Kidney epithelial cell (primary cell): ENCODE measurements at regions not wholly inside any gene's neighbourhood (a gene's known extent, or its start where the extent isn't known, plus 50 kb on each side); places are given as distances from the start of the nearest gene placed in this dataset.
A peak's percentile ranks its signal among the peaks of the same experiment; 100 is the strongest.

Source experiments
- DNase-seq: peaks from one replicate; pipeline ENCODE4 v3.0.0-alpha.2; 2010; ENCODE audit warnings: low read depth
- H3K27me3 ChIP-seq: 2 replicates; pipeline ENCODE4 v1.6.0; 2011; ENCODE audit warnings: low read length; ENCODE audit not compliant: control insufficient read depth, insufficient read depth
- H3K36me3 ChIP-seq: 2 replicates; pipeline ENCODE4 v1.5.1; 2011; ENCODE audit warnings: low read length; ENCODE audit not compliant: control insufficient read depth, insufficient read depth
- H3K4me3 ChIP-seq: 2 replicates; pipeline ENCODE4 v1.5.1; 2011; ENCODE audit warnings: low read depth, mild to moderate bottlenecking, control low read depth, low read length
- TF ChIP-seq, protein P1 (sequence below): IDR thresholded peaks from 2 replicates; pipeline ENCODE4 v1.5.1; 2011; ENCODE audit warnings: mild to moderate bottlenecking, moderate library complexity, low read length, control low read depth, inconsistent platforms; ENCODE audit not compliant: insufficient read depth, poor library complexity, severe bottlenecking

DNA sequence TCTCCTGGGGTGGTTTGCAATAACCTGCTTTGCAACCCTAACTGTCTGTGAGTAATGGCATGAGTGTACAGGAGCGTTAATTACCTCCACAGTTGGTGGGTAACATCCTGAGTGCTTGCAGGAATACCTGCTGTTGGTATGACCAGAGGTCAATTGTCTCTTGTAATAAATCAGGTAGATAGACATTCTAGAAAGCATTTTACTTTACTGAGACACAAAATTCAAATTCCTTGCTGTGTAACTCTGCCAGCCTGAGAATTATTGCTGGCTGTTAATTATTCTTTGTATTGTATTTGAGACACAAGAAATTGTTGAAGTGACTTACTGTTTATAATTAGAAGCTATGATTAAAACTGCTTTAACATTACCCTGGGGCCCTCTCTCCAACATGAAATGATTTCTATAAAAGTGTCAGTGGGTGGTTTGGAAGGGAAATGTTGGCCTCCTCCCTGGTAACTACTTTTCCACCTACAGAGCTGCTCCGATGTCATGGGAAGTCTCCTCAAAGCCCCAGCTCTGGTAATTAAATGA, 150.8 kb upstream of the ADCY2 start:
- no peak for DNase-seq
- no peaks in the 10 kb centered on the region for H3K27me3 ChIP-seq

DNA sequence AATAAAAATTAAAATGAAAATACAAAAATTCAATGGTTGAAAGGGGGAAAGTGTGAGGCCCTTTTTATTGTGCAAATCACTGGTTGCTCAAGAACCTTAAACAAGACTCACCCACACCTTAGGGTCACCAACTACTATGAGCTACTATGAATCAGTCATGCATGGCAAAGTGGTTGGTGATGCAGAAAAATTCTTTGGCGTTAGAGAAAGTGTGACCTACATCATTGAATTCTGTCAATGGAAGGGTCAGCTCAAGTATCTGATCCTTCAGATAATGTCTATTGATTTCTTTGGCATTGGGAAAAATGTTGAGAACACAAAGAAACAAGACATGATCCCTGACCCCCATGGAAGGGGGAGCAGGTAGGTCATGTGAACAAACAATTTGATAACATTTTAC, 149.7 kb upstream of the ADCY2 start:
- Histone ChIP-seq H3K27me3 (no peaks in the 10 kb centered on the region), H3K36me3 (no peaks in the 10 kb centered on the region), H3K4me3 (no peak overlapping the region)
- TF ChIP-seq, protein P1, sequence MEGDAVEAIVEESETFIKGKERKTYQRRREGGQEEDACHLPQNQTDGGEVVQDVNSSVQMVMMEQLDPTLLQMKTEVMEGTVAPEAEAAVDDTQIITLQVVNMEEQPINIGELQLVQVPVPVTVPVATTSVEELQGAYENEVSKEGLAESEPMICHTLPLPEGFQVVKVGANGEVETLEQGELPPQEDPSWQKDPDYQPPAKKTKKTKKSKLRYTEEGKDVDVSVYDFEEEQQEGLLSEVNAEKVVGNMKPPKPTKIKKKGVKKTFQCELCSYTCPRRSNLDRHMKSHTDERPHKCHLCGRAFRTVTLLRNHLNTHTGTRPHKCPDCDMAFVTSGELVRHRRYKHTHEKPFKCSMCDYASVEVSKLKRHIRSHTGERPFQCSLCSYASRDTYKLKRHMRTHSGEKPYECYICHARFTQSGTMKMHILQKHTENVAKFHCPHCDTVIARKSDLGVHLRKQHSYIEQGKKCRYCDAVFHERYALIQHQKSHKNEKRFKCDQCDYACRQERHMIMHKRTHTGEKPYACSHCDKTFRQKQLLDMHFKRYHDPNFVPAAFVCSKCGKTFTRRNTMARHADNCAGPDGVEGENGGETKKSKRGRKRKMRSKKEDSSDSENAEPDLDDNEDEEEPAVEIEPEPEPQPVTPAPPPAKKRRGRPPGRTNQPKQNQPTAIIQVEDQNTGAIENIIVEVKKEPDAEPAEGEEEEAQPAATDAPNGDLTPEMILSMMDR = no peak
- no peak for DNase-seq

More for the DNA sequence above, 150.8 kb upstream of the ADCY2 start:
- H3K4me3 ChIP-seq = no peak overlapping the region
- no peaks in the 10 kb centered on the region for H3K36me3 ChIP-seq
- TF ChIP-seq, protein P1 = no peak

DNA sequence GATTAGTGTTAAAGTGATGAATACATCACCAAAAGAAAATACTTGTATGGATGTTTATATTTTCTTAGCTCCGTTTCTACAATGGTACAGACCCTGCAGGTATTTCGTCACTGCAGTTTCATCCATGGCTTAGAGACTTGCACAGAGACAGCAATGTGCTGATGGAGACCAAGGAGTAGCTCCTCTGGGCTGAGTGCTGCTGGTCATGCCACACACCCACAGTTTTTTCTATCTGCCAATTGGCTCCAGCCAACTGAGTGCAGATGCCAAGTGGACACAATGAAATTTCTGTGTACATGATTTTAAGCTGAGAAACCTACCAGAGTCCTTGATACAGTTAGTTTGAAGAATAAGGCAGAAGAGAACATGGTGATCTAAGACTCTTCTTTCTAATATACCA, 145.9 kb upstream of the ADCY2 start:
- no peak for DNase-seq
- TF ChIP-seq, protein P1 = no peak
- Histone ChIP-seq H3K36me3 (no peaks in the 10 kb centered on the region), H3K27me3 (no peaks in the 10 kb centered on the region), H3K4me3 (no peak overlapping the region)

DNA sequence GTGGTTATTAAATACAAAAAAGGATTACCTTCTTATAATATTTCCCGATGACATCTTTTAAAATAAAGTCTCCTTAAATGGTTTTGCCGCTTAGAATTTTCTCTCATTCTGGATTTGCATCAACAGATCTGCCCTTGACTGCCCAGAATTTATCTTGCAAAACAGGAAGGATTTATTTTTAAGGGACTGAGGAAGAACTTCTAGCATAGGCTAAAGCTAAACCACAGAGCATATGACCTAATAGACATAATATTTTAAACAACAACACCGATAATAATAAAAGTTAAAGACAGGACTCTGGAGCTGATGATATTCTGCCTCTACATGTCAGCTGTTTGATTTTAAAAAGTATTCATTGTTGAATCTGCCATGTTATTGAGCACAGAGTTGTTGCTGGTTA, 145.3 kb upstream of the ADCY2 start:
- H3K4me3 ChIP-seq = no peak overlapping the region
- no peaks in the 10 kb centered on the region for H3K36me3 ChIP-seq
- no peak for DNase-seq
- TF ChIP-seq, protein P1 = no peak
- no peaks in the 10 kb centered on the region for H3K27me3 ChIP-seq

DNA sequence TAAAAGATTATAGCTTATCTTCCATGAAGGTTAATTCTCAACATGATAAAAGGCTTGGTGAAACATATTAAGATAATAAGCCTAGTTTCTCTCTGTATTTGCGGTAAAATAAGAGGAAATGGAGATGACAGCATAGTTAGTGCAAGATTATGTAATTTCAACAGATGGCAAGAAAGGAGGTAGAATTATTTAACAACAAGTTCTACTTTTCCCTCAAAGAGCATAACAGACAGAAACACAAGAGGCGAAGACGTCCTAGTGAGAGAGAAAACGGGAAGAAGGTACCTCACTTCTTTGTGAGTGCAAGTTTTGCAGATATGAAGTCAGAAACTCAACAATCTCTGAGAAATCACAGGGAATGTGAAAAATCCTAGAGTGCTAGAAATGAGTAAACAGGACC, 144.8 kb upstream of the ADCY2 start:
- no peak for DNase-seq
- no peaks in the 10 kb centered on the region for H3K36me3 ChIP-seq
- H3K27me3 ChIP-seq = no peaks in the 10 kb centered on the region
- TF ChIP-seq, protein P1 = no peak
- H3K4me3 ChIP-seq = no peak overlapping the region

GRCh38 chr5:7261049-7261448, 134.9 kb upstream of the ADCY2 start:
- DNase-seq = no peak
- no peak overlapping the region for H3K4me3 ChIP-seq
- TF ChIP-seq, protein P1 = peak; percentile 46
- no peaks in the 10 kb centered on the region for H3K27me3 ChIP-seq
- H3K36me3 ChIP-seq = no peaks in the 10 kb centered on the region
